Esophagus squamous epithelium (tissue), 4 donors: ENCODE measurements at regions not wholly inside any gene's neighbourhood (a gene's known extent, or its start where the extent isn't known, plus 50 kb on each side); places are given as distances from the start of the nearest gene placed in this dataset.

Experiments
- POLR2A ChIP-seq, 4 donors: fragments of 450-650 bp; IDR thresholded peaks; one replicate each; pipeline ENCODE4 v1.6.1; 2017; ENCODE audit warnings: antibody characterized with exemption in 4 of 4, mild to moderate bottlenecking in 4 of 4, moderate library complexity in 3 of 4
- TF ChIP-seq, protein P1 (sequence below), 6 experiments: fragments of 450-650 bp in 4 of 6; fragments of 200-600 bp in 2 of 6; sonication (generic) in 2 of 6; IDR thresholded peaks; one replicate each; pipeline ENCODE4 v1.5.1; 2016 to 2019; ENCODE audit warnings: antibody characterized with exemption in 6 of 6, mild to moderate bottlenecking in 4 of 6, moderate library complexity in 4 of 6

DNA sequence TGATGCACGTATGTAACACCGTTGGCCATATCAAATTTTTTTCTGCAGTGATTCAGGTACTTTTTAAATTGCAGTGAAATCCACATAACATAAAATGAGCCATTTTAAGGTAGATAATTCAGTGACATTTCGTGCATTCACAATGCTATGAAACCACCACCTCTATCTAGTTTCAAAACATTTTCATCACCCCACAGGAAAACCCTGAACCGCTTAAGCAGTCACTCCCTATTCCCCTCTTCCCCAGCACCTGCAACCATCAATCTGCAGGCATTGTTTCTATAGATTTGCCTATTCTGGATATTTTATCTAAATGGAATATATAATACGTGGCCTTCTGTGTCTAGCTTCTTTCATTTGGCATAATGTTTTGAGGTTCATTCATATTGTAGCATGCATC is 79.2 kb downstream of the BOD1 start:
- TF ChIP-seq, protein P1, sequence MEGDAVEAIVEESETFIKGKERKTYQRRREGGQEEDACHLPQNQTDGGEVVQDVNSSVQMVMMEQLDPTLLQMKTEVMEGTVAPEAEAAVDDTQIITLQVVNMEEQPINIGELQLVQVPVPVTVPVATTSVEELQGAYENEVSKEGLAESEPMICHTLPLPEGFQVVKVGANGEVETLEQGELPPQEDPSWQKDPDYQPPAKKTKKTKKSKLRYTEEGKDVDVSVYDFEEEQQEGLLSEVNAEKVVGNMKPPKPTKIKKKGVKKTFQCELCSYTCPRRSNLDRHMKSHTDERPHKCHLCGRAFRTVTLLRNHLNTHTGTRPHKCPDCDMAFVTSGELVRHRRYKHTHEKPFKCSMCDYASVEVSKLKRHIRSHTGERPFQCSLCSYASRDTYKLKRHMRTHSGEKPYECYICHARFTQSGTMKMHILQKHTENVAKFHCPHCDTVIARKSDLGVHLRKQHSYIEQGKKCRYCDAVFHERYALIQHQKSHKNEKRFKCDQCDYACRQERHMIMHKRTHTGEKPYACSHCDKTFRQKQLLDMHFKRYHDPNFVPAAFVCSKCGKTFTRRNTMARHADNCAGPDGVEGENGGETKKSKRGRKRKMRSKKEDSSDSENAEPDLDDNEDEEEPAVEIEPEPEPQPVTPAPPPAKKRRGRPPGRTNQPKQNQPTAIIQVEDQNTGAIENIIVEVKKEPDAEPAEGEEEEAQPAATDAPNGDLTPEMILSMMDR (IDR thresholded peaks at IDR 0.05): no peak
- TF ChIP-seq POLR2A (IDR thresholded peaks at IDR 0.05): no peak
